SK-N-SH (cell line): ENCODE measurements at regions not wholly inside any gene's neighbourhood (a gene's known extent, or its start where the extent isn't known, plus 50 kb on each side); places are given as distances from the start of the nearest gene placed in this dataset.

Experiments used
- CTCF ChIA-PET: fragments of 300-600, 350-600 bp; formaldehyde crosslinking; extraction: SDS; loops from one replicate; lab custom pipeline; 2021; lab: Yijun Ruan, JAX
- POLR2A ChIA-PET: fragments of 350-600 bp; sonication (Branson Sonifier 250); formaldehyde crosslinking; extraction: SDS; loops from one replicate; lab custom pipeline; 2020; ENCODE audit warnings: antibody characterized with exemption, inconsistent platforms; lab: Yijun Ruan, JAX
- DNase-seq: peaks from one replicate; pipeline ENCODE4 v3.0.0; 2012
- H2AFZ ChIP-seq: fragments of 200-600 bp; sonication (generic); 2 replicates; pipeline ENCODE4 v1.8.1; 2016; ENCODE audit warnings: antibody characterized with exemption, mild to moderate bottlenecking, low read depth
- H3F3A ChIP-seq: fragments of 200-600 bp; sonication (generic); replicated peaks from 2 replicates; pipeline ENCODE3; 2016; ENCODE audit warnings: antibody characterized with exemption, mild to moderate bottlenecking; ENCODE audit not compliant: insufficient read depth
- H3K27ac ChIP-seq, 2 experiments: fragments of 200-500 bp in 1 of 2; fragments of 200-600 bp in 1 of 2; sonication (Bioruptor generic) in 1 of 2; sonication (generic), shearing (Covaris generic) in 1 of 2; 2 replicates each; pipeline versions ENCODE4 v1.5.1 to v1.6.1; 2014 to 2016; ENCODE audit warnings: low read depth in 2 of 2, inconsistent platforms in 1 of 2, low read length in 1 of 2, mild to moderate bottlenecking in 1 of 2, mixed read lengths in 1 of 2
- H3K27me3 ChIP-seq: fragments of 200-600 bp; sonication (generic), shearing (Covaris generic); 2 replicates; pipeline ENCODE4 v1.6.1; 2016; ENCODE audit warnings: mixed run types; ENCODE audit not compliant: insufficient read depth
- H3K36me3 ChIP-seq, 2 experiments: fragments of 200-500 bp in 1 of 2; fragments of 200-600 bp in 1 of 2; sonication (Bioruptor generic) in 1 of 2; sonication (generic) in 1 of 2; replicated peaks in 1 of 2; 2 replicates each; pipeline versions ENCODE3 to v1.5.1; 2014 to 2016; ENCODE audit warnings: low read length in 1 of 2, mild to moderate bottlenecking in 1 of 2; ENCODE audit not compliant: insufficient read depth in 2 of 2, control insufficient read depth in 1 of 2
- H3K4me1 ChIP-seq, 2 experiments: fragments of 200-500 bp in 1 of 2; fragments of 200-600 bp in 1 of 2; sonication (Bioruptor generic) in 1 of 2; sonication (generic), shearing (Covaris generic) in 1 of 2; 2 replicates each; pipeline versions ENCODE4 v1.5.1 to v1.6.1; 2014 to 2016; ENCODE audit warnings: low read depth in 1 of 2, low read length in 1 of 2, mixed run types in 1 of 2; ENCODE audit not compliant: insufficient read depth in 2 of 2, control insufficient read depth in 1 of 2
- H3K4me2 ChIP-seq: fragments of 200-600 bp; sonication (generic), shearing (Covaris generic); 2 replicates; pipeline ENCODE4 v1.6.1; 2017; ENCODE audit warnings: mixed run types
- H3K4me3 ChIP-seq, 2 experiments: fragments of 200-500 bp in 1 of 2; fragments of 200-600 bp in 1 of 2; sonication (Bioruptor generic) in 1 of 2; sonication (generic), shearing (Covaris generic) in 1 of 2; 2 replicates each; pipeline versions ENCODE4 v1.5.1 to v1.8.1; 2014 to 2016; ENCODE audit warnings: low read depth in 2 of 2, inconsistent platforms in 1 of 2, low read length in 1 of 2, mild to moderate bottlenecking in 1 of 2, mixed read lengths in 1 of 2, moderate library complexity in 1 of 2
- H3K79me2 ChIP-seq: fragments of 200-600 bp; sonication (generic); 2 replicates; pipeline ENCODE4 v1.8.1; 2017; ENCODE audit warnings: mild to moderate bottlenecking; ENCODE audit not compliant: insufficient read depth
- H3K9ac ChIP-seq: fragments of 200-600 bp; sonication (generic); 2 replicates; pipeline ENCODE4 v1.6.1; 2017; ENCODE audit warnings: mixed run types
- H3K9me2 ChIP-seq: fragments of 200-600 bp; sonication (generic); 2 replicates; pipeline ENCODE4 v1.6.1; 2017; ENCODE audit warnings: mixed run types
- H3K9me3 ChIP-seq: fragments of 200-600 bp; sonication (generic); 2 replicates; pipeline ENCODE4 v1.6.1; 2017; ENCODE audit warnings: mixed run types, mild to moderate bottlenecking, moderate library complexity
- H4K20me1 ChIP-seq: fragments of 200-600 bp; sonication (generic); 2 replicates; pipeline ENCODE4 v1.6.1; 2017; ENCODE audit warnings: mild to moderate bottlenecking, mixed run types; ENCODE audit not compliant: insufficient read depth
- CHD2 ChIP-seq: fragments of 150-350 bp; IDR thresholded peaks from 2 replicates; pipeline ENCODE4 v1.6.1; 2018; ENCODE audit warnings: low read length; ENCODE audit not compliant: partially characterized antibody
- JUND ChIP-seq: IDR thresholded peaks from 2 replicates; pipeline ENCODE4 v1.4.0; 2012
- MEF2A ChIP-seq: IDR thresholded peaks from 2 replicates; pipeline ENCODE4 v1.4.0; 2012; ENCODE audit warnings: low read depth, borderline replicate concordance
- RAD21 ChIP-seq: IDR thresholded peaks from 2 replicates; pipeline ENCODE4 v1.6.1; 2012; ENCODE audit warnings: mild to moderate bottlenecking, low read length
- RCOR1 ChIP-seq: fragments of 150-350 bp; IDR thresholded peaks from 2 replicates; pipeline ENCODE4 v1.6.1; 2017; ENCODE audit warnings: antibody characterized with exemption, low read length
- SMC3 ChIP-seq: IDR thresholded peaks from 2 replicates; pipeline ENCODE4 v1.6.1; 2012; ENCODE audit warnings: low read depth, low read length, improper control_type of control experiment
- YY1 ChIP-seq: IDR thresholded peaks from 2 replicates; pipeline ENCODE4 v1.4.0; 2012; ENCODE audit warnings: low read depth, mild to moderate bottlenecking
- WGBS: methylation state at CpG from one replicate; pipeline ENCODE4 v1.1.6; 2017; ENCODE audit warnings: low lambda C conversion rate; 5-methylcytosine and 5-hydroxymethylcytosine counted together
- TF ChIP-seq, protein P1 (sequence below): fragments of 200-600 bp; sonication (generic); IDR thresholded peaks from 2 replicates; pipeline ENCODE4 v1.6.1; 2017; ENCODE audit warnings: antibody characterized with exemption, mild to moderate bottlenecking, moderate library complexity
- TF ChIP-seq, protein P2 (sequence below): IDR thresholded peaks from 2 replicates; pipeline ENCODE4 v1.4.0; 2012; ENCODE audit warnings: low read depth, borderline replicate concordance

DNA sequence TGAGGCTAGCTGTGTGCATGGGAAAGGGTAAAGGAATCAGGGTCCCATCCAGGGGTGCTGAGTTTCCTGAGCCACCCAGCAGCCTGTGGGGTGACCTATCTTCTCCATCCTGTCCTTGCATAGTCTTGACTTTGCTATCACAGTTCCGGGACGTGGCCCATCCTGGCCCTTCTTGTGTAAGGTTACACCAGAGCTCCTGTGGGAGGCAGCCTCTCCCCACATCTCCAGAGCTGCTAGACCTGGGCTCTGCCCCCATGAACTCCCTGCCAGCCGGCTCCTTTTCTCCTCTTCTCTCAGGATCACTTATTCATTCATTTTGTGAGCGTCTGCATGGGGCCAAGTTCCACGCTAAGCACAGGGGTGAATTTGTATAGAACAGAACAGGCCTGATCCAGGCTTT, 238.9 kb downstream of the TSHZ3 start:
- no peak overlapping the region for H3K4me2 ChIP-seq
- no peaks in the 10 kb centered on the region for H4K20me1 ChIP-seq
- H3K9ac ChIP-seq, result no peak overlapping the region
- H3K27me3 ChIP-seq, result no peaks in the 10 kb centered on the region
- peaks cover 9 to 30% of the 10 kb centered on the region in 2 experiments; a peak in 3 of 4 replicates for H3K4me1 ChIP-seq
- no peaks in the 10 kb centered on the region for H3K9me3 ChIP-seq
- POLR2A ChIA-PET, result interaction anchor here (1.2 kb wide), 1 partner anchor 368 kb away, joined by 3 read pairs; no protein-coding TSS in a partner anchor
- DNase-seq, result peak; percentile 36
- no peaks in the 10 kb centered on the region for H3K9me2 ChIP-seq
- CTCF ChIA-PET, result interaction anchor here (0.9 to 1.4 kb wide), 7 partner anchors 8 to 1114 kb away, joined by 3 to 5 read pairs (median 3); no protein-coding TSS in a partner anchor
- H2AFZ ChIP-seq, result no peak overlapping the region
- no peaks in the 10 kb centered on the region for H3K79me2 ChIP-seq
- no peak overlapping the region for H3K4me3 ChIP-seq
- H3K36me3 ChIP-seq, result no peaks in the 10 kb centered on the region
- 57% methylated on average over 5 of the region's 5 CpGs for WGBS
- no peaks in the 10 kb centered on the region for H3F3A ChIP-seq
- TF ChIP-seq SMC3 (peak; percentile 61), RAD21 (peak; percentile 69)
- TF ChIP-seq, protein P1, sequence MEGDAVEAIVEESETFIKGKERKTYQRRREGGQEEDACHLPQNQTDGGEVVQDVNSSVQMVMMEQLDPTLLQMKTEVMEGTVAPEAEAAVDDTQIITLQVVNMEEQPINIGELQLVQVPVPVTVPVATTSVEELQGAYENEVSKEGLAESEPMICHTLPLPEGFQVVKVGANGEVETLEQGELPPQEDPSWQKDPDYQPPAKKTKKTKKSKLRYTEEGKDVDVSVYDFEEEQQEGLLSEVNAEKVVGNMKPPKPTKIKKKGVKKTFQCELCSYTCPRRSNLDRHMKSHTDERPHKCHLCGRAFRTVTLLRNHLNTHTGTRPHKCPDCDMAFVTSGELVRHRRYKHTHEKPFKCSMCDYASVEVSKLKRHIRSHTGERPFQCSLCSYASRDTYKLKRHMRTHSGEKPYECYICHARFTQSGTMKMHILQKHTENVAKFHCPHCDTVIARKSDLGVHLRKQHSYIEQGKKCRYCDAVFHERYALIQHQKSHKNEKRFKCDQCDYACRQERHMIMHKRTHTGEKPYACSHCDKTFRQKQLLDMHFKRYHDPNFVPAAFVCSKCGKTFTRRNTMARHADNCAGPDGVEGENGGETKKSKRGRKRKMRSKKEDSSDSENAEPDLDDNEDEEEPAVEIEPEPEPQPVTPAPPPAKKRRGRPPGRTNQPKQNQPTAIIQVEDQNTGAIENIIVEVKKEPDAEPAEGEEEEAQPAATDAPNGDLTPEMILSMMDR, result peak; percentile 54
- TF ChIP-seq, protein P2, sequence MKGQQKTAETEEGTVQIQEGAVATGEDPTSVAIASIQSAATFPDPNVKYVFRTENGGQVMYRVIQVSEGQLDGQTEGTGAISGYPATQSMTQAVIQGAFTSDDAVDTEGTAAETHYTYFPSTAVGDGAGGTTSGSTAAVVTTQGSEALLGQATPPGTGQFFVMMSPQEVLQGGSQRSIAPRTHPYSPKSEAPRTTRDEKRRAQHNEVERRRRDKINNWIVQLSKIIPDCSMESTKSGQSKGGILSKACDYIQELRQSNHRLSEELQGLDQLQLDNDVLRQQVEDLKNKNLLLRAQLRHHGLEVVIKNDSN, result no peak
- peak overlapping the region in 1 of 2 experiments; percentile 30; a peak in 1 of 4 replicates for H3K27ac ChIP-seq

DNA sequence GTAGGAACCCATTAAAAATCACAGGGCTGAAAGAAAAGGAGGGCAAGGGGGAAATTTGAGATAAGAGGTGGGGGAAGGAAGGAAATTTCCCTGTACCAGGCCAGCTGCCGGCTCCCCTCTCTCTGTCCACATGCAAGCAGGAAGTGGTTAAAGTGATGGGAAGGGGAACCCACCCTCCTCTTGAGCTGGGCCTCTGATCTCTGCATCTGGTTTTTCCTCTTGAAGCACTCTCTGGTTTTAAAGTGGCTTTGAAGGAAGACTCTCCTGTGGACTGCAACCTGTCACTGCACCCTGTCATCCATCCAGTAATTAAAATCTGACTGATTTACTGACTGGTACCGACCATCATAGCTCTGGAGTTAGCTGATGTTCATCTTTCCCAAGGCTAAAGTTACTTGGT, 239.6 kb downstream of the TSHZ3 start:
- Histone ChIP-seq H3K9me3 (no peaks in the 10 kb centered on the region), H3F3A (no peaks in the 10 kb centered on the region), H3K27me3 (no peaks in the 10 kb centered on the region), H2AFZ (no peak overlapping the region), H3K4me1 (peaks cover 9 to 30% of the 10 kb centered on the region in 2 experiments; a peak in 3 of 4 replicates)
- TF ChIP-seq MEF2A (no peak), CHD2 (no peak), RCOR1 (peak; percentile 22; the same call in 1 of the 2 replicates), JUND (no peak), YY1 (no peak)
- TF ChIP-seq, protein P1, result no peak
- TF ChIP-seq, all 33 proteins: peak for 1
- Histone ChIP-seq H3K27ac (peak overlapping the region in 1 of 2 experiments; percentile 30; a peak in 2 of 4 replicates), H3K9ac (no peak overlapping the region), H3K36me3 (no peaks in the 10 kb centered on the region), H3K4me2 (no peak overlapping the region), H3K9me2 (no peaks in the 10 kb centered on the region), H4K20me1 (no peaks in the 10 kb centered on the region), H3K79me2 (no peaks in the 10 kb centered on the region), H3K4me3 (no peak overlapping the region)
- 32% methylated on average over 2 of the region's 2 CpGs for WGBS
- peak; percentile 53 for DNase-seq
- POLR2A ChIA-PET, result interaction anchor here (1.2 kb wide), 1 partner anchor 367 kb away, joined by 3 read pairs; no protein-coding TSS in a partner anchor
- CTCF ChIA-PET, result interaction anchor here (0.9 to 1.4 kb wide), 9 partner anchors 8 to 1114 kb away, joined by 3 to 5 read pairs (median 3); no protein-coding TSS in a partner anchor
